HFFc6 (cell line): ENCODE measurements at regions not wholly inside any gene's neighbourhood (a gene's known extent, or its start where the extent isn't known, plus 50 kb on each side); places are given as distances from the start of the nearest gene placed in this dataset.

Experiments used
- DNase-seq: peaks from one replicate; pipeline ENCODE4 v3.0.0-alpha.2; 2018
- H3K27ac Mint-ChIP-seq: 2 replicates; pipeline ENCODE4 v1.8.0; 2020; ENCODE audit warnings: mild to moderate bottlenecking, mixed read lengths
- H3K27me3 Mint-ChIP-seq: 2 replicates; pipeline ENCODE4 v1.8.0; 2021; ENCODE audit warnings: mild to moderate bottlenecking, moderate library complexity, mixed read lengths; ENCODE audit not compliant: insufficient read depth
- H3K36me3 Mint-ChIP-seq: 2 replicates; pipeline ENCODE4 v1.8.0; 2021; ENCODE audit warnings: low read depth, mixed read lengths
- H3K4me1 Mint-ChIP-seq: 2 replicates; pipeline ENCODE4 v1.8.0; 2020; ENCODE audit warnings: low read depth, mixed read lengths
- H3K4me3 Mint-ChIP-seq: 2 replicates; pipeline ENCODE4 v1.8.0; 2020; ENCODE audit warnings: mild to moderate bottlenecking, moderate library complexity, mixed read lengths
- H3K9me3 Mint-ChIP-seq: 2 replicates; pipeline ENCODE4 v1.8.0; 2020; ENCODE audit warnings: mild to moderate bottlenecking, mixed read lengths
- CTCF ChIP-seq: fragments of 200-600 bp; sonication (generic); IDR thresholded peaks from 2 replicates; pipeline ENCODE4 v1.5.0; 2021; ENCODE audit warnings: antibody characterized with exemption, mild to moderate bottlenecking

DNA sequence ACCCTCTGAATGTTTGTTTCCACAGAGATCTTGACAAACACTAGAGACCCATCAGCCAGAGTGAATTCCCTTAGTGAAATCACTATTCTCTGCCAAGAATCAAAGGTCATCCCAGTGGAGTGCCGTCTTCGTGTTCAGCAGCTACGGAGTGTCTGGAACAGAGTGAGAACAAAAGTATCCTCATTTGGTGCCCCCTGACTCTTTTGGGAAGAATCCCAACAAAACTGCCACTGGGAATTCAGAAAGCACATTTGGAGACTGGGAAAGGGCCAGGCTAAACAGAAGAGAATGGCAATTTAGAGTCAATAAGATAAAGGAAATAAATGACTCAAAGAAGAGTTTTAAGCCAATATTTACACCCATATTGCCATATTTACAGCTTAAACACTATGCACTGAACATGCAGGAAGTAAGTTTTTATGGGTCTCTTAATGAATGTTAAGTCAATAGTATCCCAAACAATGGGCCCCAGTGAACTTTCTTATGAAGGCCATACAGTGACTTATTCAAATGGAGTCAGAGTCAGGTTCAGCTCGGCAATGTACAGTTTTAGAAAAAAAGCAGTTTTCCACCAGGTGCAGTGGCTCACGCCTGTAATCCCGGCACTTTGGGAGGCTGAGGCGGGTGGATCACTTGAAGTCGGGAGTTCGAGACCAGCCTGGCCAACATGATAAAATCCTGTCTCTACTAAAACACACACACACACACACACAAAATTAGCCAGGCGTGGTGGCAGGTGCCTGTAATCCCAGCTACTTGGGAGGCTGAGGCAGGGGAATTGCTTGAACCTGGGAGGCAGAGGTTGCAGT is 392.6 kb downstream of the KLF5 start:
- Mint-ChIP-seq H3K4me1 (peaks cover 44% of the 10 kb centered on the region), H3K9me3 (no peaks in the 10 kb centered on the region), H3K36me3 (no peaks in the 10 kb centered on the region), H3K27me3 (no peaks in the 10 kb centered on the region; the same call in 1 of the 2 replicates), H3K27ac (no peak overlapping the region), H3K4me3 (no peak overlapping the region)
- no peak for DNase-seq
- no peak for TF ChIP-seq CTCF

DNA sequence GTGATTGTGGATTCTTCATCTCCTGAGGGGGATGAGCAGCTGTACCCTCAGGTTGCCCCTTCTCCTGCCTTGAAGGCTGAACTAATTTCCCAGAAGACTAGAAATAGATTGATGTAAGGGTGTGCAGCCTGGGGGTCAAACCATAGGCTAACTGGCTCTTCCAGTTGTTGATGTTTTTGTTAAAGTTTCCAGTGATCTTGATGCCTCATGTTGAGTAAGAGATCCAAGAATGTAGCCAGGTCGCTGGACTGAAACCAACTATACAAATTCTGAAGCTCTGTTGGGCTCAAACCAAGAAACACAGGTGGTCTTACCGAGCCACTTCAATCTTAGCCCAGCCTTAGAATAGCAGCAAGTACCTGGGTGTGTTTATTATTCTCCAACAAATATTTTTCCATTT is 391.8 kb downstream of the KLF5 start:
- H3K9me3 Mint-ChIP-seq: peaks cover 4% of the 10 kb centered on the region; the same call in 1 of the 2 replicates
- no peak for DNase-seq
- H3K36me3 Mint-ChIP-seq: peaks cover 4% of the 10 kb centered on the region
- H3K4me3 Mint-ChIP-seq: peak overlapping the region; percentile 11; the same call in 1 of the 2 replicates
- H3K27ac Mint-ChIP-seq: no peak overlapping the region
- no peak for TF ChIP-seq CTCF
- no peaks in the 10 kb centered on the region; the same call in none of the 2 replicates for H3K27me3 Mint-ChIP-seq
- H3K4me1 Mint-ChIP-seq: peaks cover 44% of the 10 kb centered on the region

DNA sequence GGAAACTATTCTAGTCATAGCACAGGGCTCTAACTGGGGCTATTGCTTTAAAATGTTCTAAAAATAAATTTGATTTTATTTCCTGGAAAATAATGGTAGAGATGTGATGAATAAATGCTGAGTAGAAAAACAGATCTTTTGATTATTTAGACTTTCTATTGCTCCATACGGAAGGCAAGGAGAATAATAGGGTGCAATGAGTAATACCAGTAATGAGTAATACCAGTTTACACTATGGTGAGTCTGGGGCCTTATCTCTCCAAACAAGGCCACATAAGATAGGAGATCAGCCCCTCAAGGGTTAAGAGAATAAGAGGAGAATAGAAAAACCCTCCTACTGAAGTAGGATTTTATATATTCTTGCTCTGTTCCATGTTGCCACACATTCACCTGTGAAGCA is 390.4 kb downstream of the KLF5 start:
- 0 out of 2 replicates have a peak overlapping the region, but pooled peaks have one; percentile 3 for H3K27ac Mint-ChIP-seq
- no peak for TF ChIP-seq CTCF
- H3K36me3 Mint-ChIP-seq: peaks cover 7% of the 10 kb centered on the region
- H3K9me3 Mint-ChIP-seq: peaks cover 9% of the 10 kb centered on the region
- H3K4me3 Mint-ChIP-seq: no peak overlapping the region
- DNase-seq: peak; percentile 9
- peaks cover 44% of the 10 kb centered on the region for H3K4me1 Mint-ChIP-seq
- no peaks in the 10 kb centered on the region; the same call in none of the 2 replicates for H3K27me3 Mint-ChIP-seq

DNA sequence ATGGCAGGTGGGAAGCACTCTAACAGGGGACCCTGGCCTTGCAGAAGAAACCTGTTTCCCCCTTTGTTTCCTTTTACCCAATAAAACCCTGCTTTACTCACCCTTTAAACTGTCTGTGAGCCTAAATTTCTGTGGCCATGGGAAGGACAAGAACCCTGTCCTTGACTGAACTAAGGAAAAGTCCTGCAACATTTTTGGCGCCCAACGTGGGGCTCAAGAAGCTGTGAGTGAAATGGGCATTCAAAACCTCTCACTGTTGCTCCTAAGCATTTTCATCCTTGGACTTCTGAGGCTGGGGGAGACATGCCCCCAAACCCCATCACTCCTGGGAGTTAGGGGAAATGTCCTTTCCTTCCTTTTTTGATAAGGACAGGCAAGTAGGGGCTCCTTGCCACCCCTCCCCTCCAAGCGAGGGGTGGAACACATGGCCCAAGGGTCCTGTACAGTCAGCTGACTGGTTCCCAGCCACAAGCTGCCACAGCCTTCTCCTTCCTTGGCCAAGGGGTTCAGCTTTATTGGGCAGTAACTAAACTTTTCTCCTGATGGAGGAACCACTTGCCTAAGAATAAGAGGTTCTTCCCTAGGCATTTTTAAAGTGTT is 381.6 kb downstream of the KLF5 start:
- no peak for TF ChIP-seq CTCF
- no peaks in the 10 kb centered on the region; the same call in 1 of the 2 replicates for H3K4me1 Mint-ChIP-seq
- no peak overlapping the region for H3K27ac Mint-ChIP-seq
- H3K4me3 Mint-ChIP-seq: no peak overlapping the region
- H3K9me3 Mint-ChIP-seq: peaks cover 60% of the 10 kb centered on the region
- H3K27me3 Mint-ChIP-seq: peaks cover 3% of the 10 kb centered on the region
- peaks cover 34% of the 10 kb centered on the region for H3K36me3 Mint-ChIP-seq
- no peak for DNase-seq

GRCh38 chr13:73433890-73434289 is 375.1 kb downstream of the KLF5 start:
- H3K9me3 Mint-ChIP-seq: peaks cover 16% of the 10 kb centered on the region

More at GRCh38 chr13:73433890-73434289, 375.1 kb downstream of the KLF5 start:
- H3K36me3 Mint-ChIP-seq: peaks cover 15% of the 10 kb centered on the region
- no peaks in the 10 kb centered on the region for H3K27me3 Mint-ChIP-seq
- peak overlapping the region; percentile 9; the same call in 1 of the 2 replicates for H3K27ac Mint-ChIP-seq
- no peak for DNase-seq
- no peak for TF ChIP-seq CTCF
- H3K4me3 Mint-ChIP-seq: peak overlapping the region; percentile 69; the same call in 1 of the 2 replicates
- peaks cover 38% of the 10 kb centered on the region for H3K4me1 Mint-ChIP-seq
